ENCODE measurements at regions not wholly inside any gene's neighbourhood (a gene's known extent, or its start where the extent isn't known, plus 50 kb on each side); places are given as distances from the start of the nearest gene placed in this dataset.

GRCh38 chr11:134610116-134610910 is 198.3 kb upstream of the B3GAT1 start:
- no peak for DNase-seq

- no peak for DNase-seq
Observed at GRCh38 chr11:134609361-134610115, 197.5 kb upstream of the B3GAT1 start.

- DNase-seq: no peak
Observed at GRCh38 chr11:134607963-134608750, 196.1 kb upstream of the B3GAT1 start.

GRCh38 chr11:134606251-134606650 is 194.2 kb upstream of the B3GAT1 start:
- DNase-seq: no peak

GRCh38 chr11:134604886-134605285 is 192.8 kb upstream of the B3GAT1 start:
- no peak for DNase-seq

GRCh38 chr11:134599299-134599771 is 187.3 kb upstream of the B3GAT1 start:
- DNase-seq: no peak

- no peak for DNase-seq
Observed at GRCh38 chr11:134598368-134598767, 186.3 kb upstream of the B3GAT1 start.

- DNase-seq: no peak
Observed at GRCh38 chr11:134597452-134597851, 185.4 kb upstream of the B3GAT1 start.

- DNase-seq: no peak
Observed at GRCh38 chr11:134596404-134596803, 184.4 kb upstream of the B3GAT1 start.

GRCh38 chr11:134592391-134592990 is 180.4 kb upstream of the B3GAT1 start:
- DNase-seq: no peak

GRCh38 chr11:134591338-134591737 is 179.3 kb upstream of the B3GAT1 start:
- no peak for DNase-seq

DNA sequence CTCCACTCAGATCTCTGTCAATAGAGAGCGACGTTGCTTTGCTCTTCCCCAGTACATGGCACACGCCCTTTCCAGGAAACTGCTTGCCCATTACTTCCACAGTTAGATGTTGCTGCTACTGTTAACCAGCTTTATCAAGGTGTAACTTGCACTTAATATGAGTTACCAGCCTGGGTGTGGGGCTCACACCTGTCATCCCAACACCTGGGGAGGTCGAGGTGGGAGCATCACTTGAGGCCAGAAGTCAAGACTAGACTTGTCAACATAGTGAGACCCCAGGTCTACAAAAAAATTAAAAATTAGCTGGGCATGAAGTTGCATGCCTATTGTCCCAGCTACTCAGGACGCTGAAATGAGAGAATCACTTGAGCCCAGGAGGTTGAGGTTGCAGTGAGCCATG is 177.1 kb upstream of the B3GAT1 start:
- DNase-seq: no peak

DNA sequence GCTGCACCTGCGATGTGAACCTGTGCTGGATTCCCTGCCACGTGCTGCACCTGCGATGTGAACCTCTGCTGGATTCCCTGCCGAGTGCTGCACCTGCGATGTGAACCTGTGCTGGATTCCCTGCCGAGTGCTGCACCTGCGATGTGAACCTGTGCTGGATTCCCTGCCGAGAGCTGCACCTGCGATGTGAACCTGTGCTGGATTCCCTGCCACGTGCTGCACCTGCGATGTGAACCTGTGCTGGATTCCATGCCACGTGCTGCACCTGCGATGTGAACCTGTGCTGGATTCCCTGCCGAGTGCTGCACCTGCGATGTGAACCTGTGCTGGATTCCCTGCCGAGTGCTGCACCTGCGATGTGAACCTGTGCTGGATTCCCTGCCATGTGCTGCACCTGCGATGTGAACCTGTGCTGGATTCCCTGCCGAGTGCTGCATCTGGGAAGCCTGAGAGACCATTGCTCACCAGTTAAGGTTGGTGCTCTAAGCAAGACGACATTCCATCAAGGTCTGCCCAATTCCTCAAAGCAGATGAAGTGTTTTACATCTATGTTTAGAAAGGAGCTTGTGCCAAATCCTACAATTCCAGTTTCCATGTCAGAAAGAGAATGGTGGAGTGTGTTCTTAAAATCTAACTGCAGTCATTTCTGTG is 176.5 kb upstream of the B3GAT1 start:
- DNase-seq: peak; percentile 43

GRCh38 chr11:134587345-134587744 is 175.3 kb upstream of the B3GAT1 start:
- no peak for DNase-seq

DNA sequence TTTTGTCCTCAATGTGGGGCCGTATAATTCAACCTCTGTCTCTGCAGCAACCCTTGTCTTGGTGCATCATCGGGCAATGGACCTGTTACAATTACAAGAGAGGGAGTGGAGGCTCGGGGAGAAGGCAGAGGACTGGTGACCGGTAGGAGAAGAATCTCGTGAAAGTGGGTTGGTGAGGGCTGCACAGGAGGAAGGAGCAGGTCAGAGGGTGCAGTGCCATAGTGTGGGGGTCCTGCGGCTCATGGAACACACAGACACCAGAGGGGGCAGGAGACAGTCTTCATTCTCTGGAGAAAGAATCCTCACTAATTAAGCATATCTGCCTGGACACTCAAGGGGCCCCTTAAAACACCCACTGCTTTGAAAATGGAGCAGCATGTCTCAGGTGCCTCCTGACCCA is 174.7 kb upstream of the B3GAT1 start:
- DNase-seq: no peak

DNA sequence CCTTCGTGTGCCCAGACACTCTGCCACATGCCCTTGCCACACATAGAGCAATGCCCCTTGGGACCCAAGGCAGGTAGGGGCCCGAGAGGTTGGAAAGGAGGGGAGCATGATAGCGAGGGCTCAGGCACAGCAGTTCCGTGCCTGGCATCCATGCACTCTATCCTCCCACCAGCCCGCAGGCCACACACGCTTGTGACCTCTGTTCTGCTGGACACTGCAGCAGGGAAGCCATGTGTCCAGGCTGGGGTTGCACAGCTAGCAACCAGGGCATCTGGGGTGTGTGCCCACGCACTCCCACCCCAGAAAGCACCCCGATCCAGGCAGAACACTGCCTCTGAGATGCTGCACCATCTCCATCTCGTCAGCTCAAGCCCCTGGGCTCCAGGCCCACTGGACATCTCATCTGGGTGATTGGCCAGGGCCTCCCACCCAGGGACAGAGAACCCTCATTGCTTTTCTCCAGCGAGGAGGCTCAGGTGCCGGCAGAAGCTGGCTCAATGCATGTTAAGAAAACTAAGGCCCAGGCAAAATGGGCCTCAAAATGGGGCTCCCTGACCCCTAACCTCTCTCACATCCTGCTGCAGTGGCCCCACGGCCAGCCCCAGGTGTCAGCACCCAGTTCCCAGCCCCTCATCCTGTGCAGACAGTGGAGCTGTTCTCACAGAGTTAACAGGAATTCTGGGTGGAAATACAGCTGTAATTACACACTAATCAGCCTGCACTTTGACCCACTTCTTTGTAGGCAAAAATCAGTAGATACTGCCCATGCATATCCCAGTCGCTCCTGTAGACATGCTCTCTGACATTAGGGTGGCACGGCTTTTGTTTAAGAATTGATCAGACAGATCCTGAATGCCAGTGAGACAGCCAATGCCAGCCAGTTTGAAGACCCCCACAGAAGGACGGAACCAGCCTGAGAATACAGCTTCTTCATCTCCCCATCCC is 173.9 kb upstream of the B3GAT1 start:
- DNase-seq: no peak

GRCh38 chr11:134584706-134585445 is 172.8 kb upstream of the B3GAT1 start:
- no peak for DNase-seq

GRCh38 chr11:134584001-134584561 is 172.0 kb upstream of the B3GAT1 start:
- DNase-seq: no peak

GRCh38 chr11:134583397-134583990 is 171.5 kb upstream of the B3GAT1 start:
- no peak for DNase-seq

- DNase-seq: no peak
Observed at GRCh38 chr11:134582770-134583095, 170.7 kb upstream of the B3GAT1 start.

Data from NCI-H2171 (cell line).